ENCODE measurements at regions not wholly inside any gene's neighbourhood (a gene's known extent, or its start where the extent isn't known, plus 50 kb on each side); places are given as distances from the start of the nearest gene placed in this dataset.

GRCh38 chr1:58870298-58870676 lies 86.4 kb upstream of the JUN start:
- no peak for DNase-seq (ENCODE audit: low spot score)
- Histone ChIP-seq H3K9me3 (ENCODE audit: severe bottlenecking) (no peaks in the 10 kb centered on the region), H3K36me3 (ENCODE audit: low read depth) (no peaks in the 10 kb centered on the region), H3K4me1 (ENCODE audit: insufficient read depth, poor library complexity, severe bottlenecking) (peaks cover 5% of the 10 kb centered on the region), H3K27me3 (ENCODE audit: insufficient read depth, poor library complexity, severe bottlenecking) (no peaks in the 10 kb centered on the region), H3K27ac (ENCODE audit: poor library complexity, severe bottlenecking) (no peak overlapping the region), H3K4me3 (ENCODE audit: severe bottlenecking) (no peak overlapping the region)
- no peak for ATAC-seq (ENCODE audit: low read depth)
- TF ChIP-seq CTCF (IDR thresholded peaks at IDR 0.05; ENCODE audit: poor library complexity, severe bottlenecking), result no peak

GRCh38 chr1:58874342-58874741 lies 90.5 kb upstream of the JUN start:
- DNase-seq (ENCODE audit: low spot score), result no peak
- H3K27ac ChIP-seq (ENCODE audit: poor library complexity, severe bottlenecking), result no peak overlapping the region
- no peak for TF ChIP-seq CTCF (IDR thresholded peaks at IDR 0.05; ENCODE audit: poor library complexity, severe bottlenecking)
- H3K4me3 ChIP-seq (ENCODE audit: severe bottlenecking), result no peak overlapping the region
- no peaks in the 10 kb centered on the region for H3K9me3 ChIP-seq (ENCODE audit: severe bottlenecking)
- ATAC-seq (ENCODE audit: low read depth), result no peak
- H3K36me3 ChIP-seq (ENCODE audit: low read depth), result no peaks in the 10 kb centered on the region
- H3K27me3 ChIP-seq (ENCODE audit: insufficient read depth, poor library complexity, severe bottlenecking), result no peaks in the 10 kb centered on the region
- H3K4me1 ChIP-seq (ENCODE audit: insufficient read depth, poor library complexity, severe bottlenecking), result no peaks in the 10 kb centered on the region

- Histone ChIP-seq H3K9me3 (ENCODE audit: severe bottlenecking) (no peaks in the 10 kb centered on the region), H3K27me3 (ENCODE audit: insufficient read depth, poor library complexity, severe bottlenecking) (no peaks in the 10 kb centered on the region), H3K36me3 (ENCODE audit: low read depth) (no peaks in the 10 kb centered on the region), H3K27ac (ENCODE audit: poor library complexity, severe bottlenecking) (no peak overlapping the region), H3K4me3 (ENCODE audit: severe bottlenecking) (no peak overlapping the region), H3K4me1 (ENCODE audit: insufficient read depth, poor library complexity, severe bottlenecking) (no peaks in the 10 kb centered on the region)
- no peak for TF ChIP-seq CTCF (IDR thresholded peaks at IDR 0.05; ENCODE audit: poor library complexity, severe bottlenecking)
- no peak for ATAC-seq (ENCODE audit: low read depth)
- no peak for DNase-seq (ENCODE audit: low spot score)
Observed at GRCh38 chr1:58874757-58875755, 91.2 kb upstream of the JUN start.

GRCh38 chr1:58879464-58879863 lies 95.6 kb upstream of the JUN start:
- Histone ChIP-seq H3K27ac (ENCODE audit: poor library complexity, severe bottlenecking) (no peak overlapping the region), H3K27me3 (ENCODE audit: insufficient read depth, poor library complexity, severe bottlenecking) (no peaks in the 10 kb centered on the region), H3K9me3 (ENCODE audit: severe bottlenecking) (no peaks in the 10 kb centered on the region), H3K4me3 (ENCODE audit: severe bottlenecking) (no peak overlapping the region), H3K36me3 (ENCODE audit: low read depth) (no peaks in the 10 kb centered on the region), H3K4me1 (ENCODE audit: insufficient read depth, poor library complexity, severe bottlenecking) (peaks cover 27% of the 10 kb centered on the region)
- DNase-seq (ENCODE audit: low spot score), result no peak
- no peak for TF ChIP-seq CTCF (IDR thresholded peaks at IDR 0.05; ENCODE audit: poor library complexity, severe bottlenecking)
- no peak for ATAC-seq (ENCODE audit: low read depth)

- peak overlapping the region; percentile 92 for H3K27ac ChIP-seq (ENCODE audit: poor library complexity, severe bottlenecking)
- no peaks in the 10 kb centered on the region for H3K27me3 ChIP-seq (ENCODE audit: insufficient read depth, poor library complexity, severe bottlenecking)
- no peak overlapping the region for H3K4me3 ChIP-seq (ENCODE audit: severe bottlenecking)
- H3K36me3 ChIP-seq (ENCODE audit: low read depth), result no peaks in the 10 kb centered on the region
- no peaks in the 10 kb centered on the region for H3K9me3 ChIP-seq (ENCODE audit: severe bottlenecking)
- ATAC-seq (ENCODE audit: low read depth), result no peak
- H3K4me1 ChIP-seq (ENCODE audit: insufficient read depth, poor library complexity, severe bottlenecking), result peaks cover 27% of the 10 kb centered on the region
- no peak for DNase-seq (ENCODE audit: low spot score)
- no peak for TF ChIP-seq CTCF (IDR thresholded peaks at IDR 0.05; ENCODE audit: poor library complexity, severe bottlenecking)
Observed at GRCh38 chr1:58880592-58880991, 96.7 kb upstream of the JUN start.
